OCI-LY1 (cell line): ENCODE measurements at regions not wholly inside any gene's neighbourhood (a gene's known extent, or its start where the extent isn't known, plus 50 kb on each side); places are given as distances from the start of the nearest gene placed in this dataset.

Experiments used
- H2AFZ ChIP-seq: fragments of 200-600 bp; sonication (generic), shearing (Covaris generic); 2 replicates; pipeline ENCODE4 v1.6.0; 2014; ENCODE audit warnings: antibody characterized with exemption, mild to moderate bottlenecking, low read length
- H3F3A ChIP-seq: fragments of 200-600 bp; sonication (generic), shearing (Covaris generic); 2 replicates; pipeline ENCODE4 v1.6.0; 2014; ENCODE audit warnings: mild to moderate bottlenecking, antibody characterized with exemption, low read length, moderate library complexity; ENCODE audit not compliant: insufficient read depth
- H3K27ac ChIP-seq: fragments of 200-600 bp; sonication (generic); 2 replicates; pipeline ENCODE4 v1.5.1; 2014; ENCODE audit warnings: low read length, mixed run types, mild to moderate bottlenecking, low read depth; ENCODE audit not compliant: poor library complexity, severe bottlenecking
- H3K27me3 ChIP-seq: fragments of 200-600 bp; sonication (generic); 2 replicates; pipeline ENCODE4 v1.6.0; 2014; ENCODE audit warnings: antibody characterized with exemption, mild to moderate bottlenecking, low read length, moderate library complexity; ENCODE audit not compliant: insufficient read depth
- H3K36me3 ChIP-seq: fragments of 200-600 bp; sonication (generic); 2 replicates; pipeline ENCODE4 v1.6.1; 2014; ENCODE audit warnings: mild to moderate bottlenecking, antibody characterized with exemption, low read length, moderate library complexity, mixed read lengths; ENCODE audit not compliant: insufficient read depth
- H3K4me1 ChIP-seq: fragments of 200-600 bp; sonication (generic); 2 replicates; pipeline ENCODE4 v1.5.1; 2014; ENCODE audit warnings: mild to moderate bottlenecking, low read length, moderate library complexity; ENCODE audit not compliant: insufficient read depth, severe bottlenecking
- H3K4me2 ChIP-seq: fragments of 200-600 bp; sonication (generic), shearing (Covaris generic); 2 replicates; pipeline ENCODE4 v1.6.1; 2014; ENCODE audit warnings: low read length
- H3K4me3 ChIP-seq: fragments of 200-600 bp; sonication (generic); 2 replicates; pipeline ENCODE4 v1.5.1; 2014; ENCODE audit warnings: low read length, low read depth, mild to moderate bottlenecking, mixed read lengths; ENCODE audit not compliant: poor library complexity, severe bottlenecking
- H3K79me2 ChIP-seq: fragments of 200-600 bp; shearing (Covaris generic); 2 replicates; pipeline ENCODE4 v1.6.1; 2016; ENCODE audit warnings: mixed run types, low read length, mixed read lengths; ENCODE audit not compliant: insufficient read depth
- H3K9ac ChIP-seq: fragments of 200-600 bp; sonication (generic), shearing (Covaris generic); 2 replicates; pipeline ENCODE4 v1.6.1; 2014; ENCODE audit warnings: mild to moderate bottlenecking, low read length, mixed read lengths
- H3K9me2 ChIP-seq: fragments of 200-600 bp; sonication (generic), shearing (Covaris generic); 2 replicates; pipeline ENCODE4 v1.6.1; 2014; ENCODE audit warnings: low read depth, mild to moderate bottlenecking, low read length, mixed read lengths
- H3K9me3 ChIP-seq: fragments of 200-600 bp; shearing (Covaris generic); 2 replicates; pipeline ENCODE4 v1.6.1; 2014; ENCODE audit warnings: low read length, mixed read lengths
- H4K20me1 ChIP-seq: fragments of 200-600 bp; sonication (generic), shearing (Covaris generic); 2 replicates; pipeline ENCODE4 v1.6.0; 2016; ENCODE audit warnings: mild to moderate bottlenecking, low read length; ENCODE audit not compliant: insufficient read depth
- CTCF ChIP-seq: fragments of 200-600 bp; sonication (generic), shearing (Covaris generic); IDR thresholded peaks from 2 replicates; pipeline ENCODE4 v1.5.1; 2017; ENCODE audit warnings: mild to moderate bottlenecking, antibody characterized with exemption, low read length, moderate library complexity, mixed read lengths
- EZH2 ChIP-seq: fragments of 200-600 bp; sonication (generic), shearing (Covaris generic); IDR thresholded peaks from 2 replicates; pipeline ENCODE4 v1.8.0; 2017; ENCODE audit warnings: borderline replicate concordance, mixed run types, mild to moderate bottlenecking, antibody characterized with exemption, low read length, moderate library complexity, mixed read lengths

GRCh38 chr3:732326-732928, 360.4 kb upstream of the CNTN6 start:
- H3K4me1 ChIP-seq, result no peaks in the 10 kb centered on the region
- H3K27ac ChIP-seq, result no peak overlapping the region
- no peak overlapping the region for H2AFZ ChIP-seq
- H4K20me1 ChIP-seq, result no peaks in the 10 kb centered on the region
- H3K36me3 ChIP-seq, result no peaks in the 10 kb centered on the region
- TF ChIP-seq CTCF (no peak), EZH2 (no peak)
- no peaks in the 10 kb centered on the region for H3K9me2 ChIP-seq
- no peaks in the 10 kb centered on the region for H3F3A ChIP-seq
- H3K27me3 ChIP-seq, result no peaks in the 10 kb centered on the region
- H3K9me3 ChIP-seq, result no peaks in the 10 kb centered on the region
- no peaks in the 10 kb centered on the region for H3K79me2 ChIP-seq
- no peak overlapping the region for H3K4me3 ChIP-seq
- H3K9ac ChIP-seq, result no peak overlapping the region
- H3K4me2 ChIP-seq, result no peak overlapping the region

- Histone ChIP-seq H3K4me1 (no peaks in the 10 kb centered on the region), H3K4me3 (no peak overlapping the region), H2AFZ (no peak overlapping the region), H3K9ac (no peak overlapping the region), H3K4me2 (no peak overlapping the region), H3K36me3 (no peaks in the 10 kb centered on the region), H3F3A (no peaks in the 10 kb centered on the region), H3K9me2 (no peaks in the 10 kb centered on the region), H3K9me3 (no peaks in the 10 kb centered on the region), H4K20me1 (no peaks in the 10 kb centered on the region), H3K27ac (no peak overlapping the region), H3K79me2 (no peaks in the 10 kb centered on the region), H3K27me3 (no peaks in the 10 kb centered on the region)
- TF ChIP-seq EZH2 (no peak), CTCF (no peak)
Observed at GRCh38 chr3:733313-733712, 359.5 kb upstream of the CNTN6 start.

- no peaks in the 10 kb centered on the region for H4K20me1 ChIP-seq
- no peak overlapping the region for H3K4me2 ChIP-seq
- no peaks in the 10 kb centered on the region for H3K4me1 ChIP-seq
- no peaks in the 10 kb centered on the region for H3F3A ChIP-seq
- no peaks in the 10 kb centered on the region for H3K27me3 ChIP-seq
- no peak overlapping the region for H3K27ac ChIP-seq
- H3K9ac ChIP-seq, result no peak overlapping the region
- H2AFZ ChIP-seq, result no peak overlapping the region
- H3K9me3 ChIP-seq, result no peaks in the 10 kb centered on the region
- H3K36me3 ChIP-seq, result no peaks in the 10 kb centered on the region
- TF ChIP-seq CTCF, result no peak
- no peak for TF ChIP-seq EZH2
- no peaks in the 10 kb centered on the region for H3K9me2 ChIP-seq
- H3K4me3 ChIP-seq, result no peak overlapping the region
- H3K79me2 ChIP-seq, result no peaks in the 10 kb centered on the region
Observed at GRCh38 chr3:757711-758110, 335.1 kb upstream of the CNTN6 start.
